ENCODE measurements at regions not wholly inside any gene's neighbourhood (a gene's known extent, or its start where the extent isn't known, plus 50 kb on each side); places are given as distances from the start of the nearest gene placed in this dataset.
"Not testable (repeated sequence)": the region's sequence is repeated elsewhere in the genome, so short reads cannot be mapped to it uniquely, and the experiment has no call there.

DNA sequence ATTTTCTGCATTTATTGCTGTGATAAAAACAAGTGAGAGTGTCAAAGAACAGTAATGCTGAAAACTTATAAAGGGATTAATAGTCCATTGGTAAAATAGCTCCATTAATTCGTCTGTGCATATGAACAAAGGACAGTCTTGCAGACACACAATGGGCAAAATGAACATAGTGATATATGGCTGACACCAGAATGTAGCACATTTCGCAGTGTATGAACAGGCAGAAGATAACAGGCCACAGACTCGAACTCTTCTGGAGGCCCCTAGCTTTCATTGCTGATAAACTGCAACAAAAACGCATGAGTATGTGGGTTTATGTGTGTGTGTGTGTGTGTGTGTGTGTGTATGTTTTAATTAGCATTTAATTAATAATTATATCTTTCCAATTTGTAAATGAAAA lies 354.8 kb downstream of the TAF11L14 start:
- no peak for DNase-seq

DNA sequence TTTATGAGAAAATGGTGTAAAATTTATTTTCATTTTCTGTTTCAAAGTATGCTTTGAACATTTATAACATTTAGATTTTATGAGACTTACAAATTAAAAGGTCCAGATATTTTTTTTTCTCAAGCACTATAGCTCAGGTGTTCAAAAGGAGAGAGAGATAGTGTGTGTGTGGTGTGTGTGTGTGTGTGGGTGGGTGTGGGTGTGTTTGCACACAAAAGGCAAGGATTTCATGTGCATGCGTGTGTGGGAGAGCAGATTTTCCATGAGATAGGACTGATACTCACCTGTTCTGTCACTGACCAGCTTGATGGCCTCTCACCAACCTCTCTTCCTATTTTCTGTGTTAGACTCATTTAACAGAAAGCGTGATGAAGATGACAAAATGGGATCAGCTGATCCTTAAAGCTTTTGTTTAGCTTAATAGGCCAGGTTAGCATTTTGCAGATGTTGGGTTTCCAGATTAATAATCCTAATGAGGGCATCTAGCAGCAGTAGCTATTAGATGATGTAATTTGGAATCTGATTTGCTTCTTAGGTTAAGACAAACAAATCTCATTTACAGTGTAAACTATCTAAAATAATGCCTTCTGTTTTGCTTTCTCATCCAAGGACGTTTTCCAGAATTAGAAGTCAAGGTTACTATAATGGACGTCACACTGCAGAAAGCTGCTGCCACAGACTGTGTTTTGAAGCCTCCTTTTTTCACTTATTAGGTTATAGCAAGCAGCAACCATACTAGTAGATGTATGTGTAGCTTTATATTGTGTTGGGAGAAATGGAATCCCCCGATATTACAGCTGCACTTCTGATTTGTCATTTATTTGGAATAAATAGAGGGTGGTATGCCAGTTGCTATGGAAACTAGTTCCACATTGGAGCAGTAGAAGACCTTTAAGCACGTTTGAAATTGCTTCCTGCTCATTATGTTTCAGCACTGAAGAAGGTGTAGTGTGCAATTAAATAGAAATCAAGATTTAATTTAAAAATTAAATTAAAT lies 355.6 kb downstream of the TAF11L14 start:
- peak; percentile 82 for DNase-seq

DNA sequence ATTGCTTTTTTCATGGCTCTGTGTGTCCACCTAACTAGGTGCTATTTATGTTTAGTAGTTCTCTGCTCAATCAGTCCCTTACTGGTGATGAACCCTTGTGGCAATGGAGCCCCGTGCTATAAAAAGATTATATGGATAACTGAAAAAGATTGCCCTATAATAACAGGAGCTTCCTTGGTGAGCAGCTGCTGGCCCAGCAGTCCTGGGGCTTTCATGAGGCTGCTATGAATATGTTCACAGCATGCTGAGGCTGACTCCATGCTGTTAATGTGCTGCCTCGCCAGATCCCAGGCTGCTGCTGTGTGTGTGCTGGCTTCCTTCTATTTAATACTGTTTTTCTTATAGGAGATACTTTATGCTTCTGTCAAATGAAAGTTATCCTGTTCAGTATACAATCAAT lies 357.5 kb downstream of the TAF11L14 start:
- peak; percentile 75 for DNase-seq

DNA sequence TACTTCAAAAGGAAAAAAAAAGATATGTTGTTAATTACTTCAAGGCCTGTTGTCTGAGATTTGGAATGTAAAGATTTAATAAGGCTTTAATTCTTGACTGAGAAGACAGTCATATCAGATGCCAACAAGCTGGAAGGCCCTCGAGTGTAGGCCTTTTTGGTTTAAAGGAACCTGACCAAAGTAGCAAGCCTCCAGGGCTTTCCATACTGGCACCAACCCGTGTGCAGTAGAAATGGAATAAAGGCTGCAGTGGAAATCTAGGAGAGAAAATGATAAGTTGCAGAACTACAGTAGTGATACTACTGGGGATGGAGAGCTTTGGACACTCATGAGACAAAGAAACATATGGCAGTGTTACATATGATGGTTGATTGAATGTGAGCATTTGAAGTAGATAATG lies 358.0 kb downstream of the TAF11L14 start:
- DNase-seq, result no peak

DNA sequence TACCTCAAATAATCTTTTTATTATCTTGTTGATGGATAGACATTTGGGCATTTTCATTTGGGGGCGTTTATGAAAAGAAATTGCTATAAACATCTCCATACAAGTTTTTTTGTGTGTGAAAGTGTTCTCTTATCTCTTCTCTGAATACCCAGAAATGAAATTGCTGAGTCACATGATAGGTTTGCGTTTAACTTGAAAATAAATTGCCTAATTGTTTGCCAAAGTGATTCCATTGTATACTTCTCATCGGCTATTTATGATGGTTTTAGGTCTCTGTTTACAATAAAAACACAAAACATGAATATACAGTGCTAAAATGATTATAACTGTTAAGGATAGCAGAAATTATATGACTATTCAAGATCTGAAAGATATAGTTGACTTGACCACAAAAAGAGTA lies 361.7 kb downstream of the TAF11L14 start:
- DNase-seq, result no peak

DNA sequence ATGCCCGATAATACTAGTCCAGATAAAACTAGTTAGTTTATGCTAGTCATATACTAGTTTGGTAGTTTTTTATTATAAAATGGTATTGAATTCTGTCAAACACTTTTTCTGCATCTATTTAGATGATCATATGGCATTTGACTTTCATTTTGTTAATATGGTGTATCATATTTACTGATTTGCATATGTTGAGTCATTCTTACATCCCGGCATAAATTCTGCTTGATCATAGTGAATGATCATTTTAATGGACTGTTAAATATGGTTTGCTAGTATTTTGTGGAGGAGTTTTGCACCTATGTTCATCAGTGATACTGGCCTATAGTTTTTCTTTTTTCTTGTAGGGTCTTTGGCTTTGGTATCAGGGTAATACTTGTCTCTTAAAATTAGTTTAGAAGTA lies 365.6 kb downstream of the TAF11L14 start:
- DNase-seq, result no peak

DNA sequence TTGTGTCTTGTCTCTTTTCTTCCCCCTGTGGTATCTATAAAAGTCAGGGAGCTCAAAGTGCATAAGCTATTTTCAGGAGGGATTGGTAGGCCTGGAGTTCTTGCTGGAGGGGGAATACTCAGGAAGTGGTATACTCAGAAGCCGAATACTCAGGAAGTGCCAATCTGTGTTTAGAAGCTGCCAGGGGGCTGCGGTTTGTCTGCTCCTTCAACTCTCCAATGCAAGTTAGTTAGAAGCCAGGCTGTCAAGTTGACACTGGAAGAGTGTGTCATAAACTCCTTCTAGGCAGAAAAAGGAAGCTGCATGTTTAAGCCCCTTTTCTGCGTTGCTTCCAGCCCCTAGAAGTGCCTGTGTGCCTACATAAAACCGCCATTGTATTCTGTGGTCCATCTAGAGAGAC lies 366.5 kb downstream of the TAF11L14 start:
- DNase-seq, result no peak

DNA sequence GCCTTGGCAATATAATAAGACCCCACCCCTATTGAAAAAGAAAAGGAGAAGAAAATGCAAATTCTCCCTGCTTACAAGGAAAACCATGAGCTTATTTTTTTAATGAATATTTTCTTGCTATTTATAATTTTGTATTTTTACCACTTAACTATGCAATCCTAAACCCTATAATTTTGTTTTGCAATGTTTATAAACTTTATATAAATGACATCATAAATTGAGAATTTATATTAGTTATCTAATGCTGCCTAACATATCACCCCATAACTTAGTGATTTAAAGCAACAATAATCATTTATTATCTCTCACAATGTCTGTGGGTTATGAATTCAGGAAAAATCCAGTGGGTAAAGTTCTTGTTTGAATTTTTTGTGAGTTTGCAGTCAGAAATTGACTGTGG lies 369.1 kb downstream of the TAF11L14 start:
- DNase-seq, result no peak

DNA sequence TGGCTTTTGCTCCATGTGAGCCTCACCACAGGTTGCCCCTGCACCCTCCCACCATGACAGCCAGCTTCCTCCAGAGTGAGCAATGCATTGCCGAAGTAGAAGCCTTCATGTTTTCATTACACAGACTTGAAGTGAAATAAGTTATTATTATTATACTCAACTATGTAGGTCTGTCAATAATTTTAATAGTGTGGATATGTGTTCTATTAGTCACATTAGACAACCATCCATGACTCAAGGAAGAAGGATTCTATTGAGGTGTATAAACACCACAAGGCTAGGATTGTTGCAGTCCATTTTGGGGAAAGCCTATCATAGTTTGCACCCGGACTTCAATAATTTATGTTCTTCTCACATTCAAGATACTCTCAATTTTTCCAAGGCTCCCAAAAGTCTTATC lies 369.5 kb downstream of the TAF11L14 start:
- no peak for DNase-seq

DNA sequence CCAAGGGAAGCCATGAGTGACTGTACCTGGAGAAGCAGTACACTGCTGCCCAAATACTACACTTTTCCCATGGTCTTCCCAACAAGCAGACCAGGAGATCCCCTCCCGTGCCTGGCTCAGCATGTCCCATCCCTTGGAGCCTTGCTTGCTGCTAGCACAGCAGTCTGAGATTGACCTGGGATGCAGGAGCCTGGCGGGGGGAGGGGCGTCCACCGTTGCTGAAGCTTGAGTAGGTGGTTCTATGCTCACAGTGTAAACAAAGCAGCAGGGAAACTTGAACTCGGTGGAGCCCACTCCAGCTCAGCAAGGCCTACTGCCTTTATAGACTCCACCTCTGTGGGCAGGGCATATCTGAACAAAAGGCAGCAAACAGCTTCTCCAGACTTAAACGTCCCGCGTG lies 372.0 kb downstream of the TAF11L14 start:
- not testable (repeated sequence) for DNase-seq

DNA sequence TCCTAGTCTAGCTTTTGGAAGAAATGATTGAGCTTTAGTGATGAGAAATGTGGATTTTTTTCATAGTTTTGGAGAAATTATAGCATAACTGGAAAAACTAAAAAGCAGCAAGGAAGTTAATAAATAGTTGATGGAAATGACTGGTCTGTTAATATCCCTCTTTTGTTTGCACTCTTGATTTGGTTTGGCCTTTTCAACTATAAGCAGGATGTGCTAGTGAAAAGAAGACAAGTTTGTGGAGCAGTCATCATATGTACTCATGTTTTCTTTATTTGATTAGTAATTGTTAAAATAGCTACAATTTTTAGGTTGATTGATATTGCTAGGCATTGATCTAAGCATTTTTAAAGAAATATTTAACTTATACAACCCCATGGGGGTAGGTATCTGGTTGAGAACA lies 374.7 kb downstream of the TAF11L14 start:
- DNase-seq, result no peak

DNA sequence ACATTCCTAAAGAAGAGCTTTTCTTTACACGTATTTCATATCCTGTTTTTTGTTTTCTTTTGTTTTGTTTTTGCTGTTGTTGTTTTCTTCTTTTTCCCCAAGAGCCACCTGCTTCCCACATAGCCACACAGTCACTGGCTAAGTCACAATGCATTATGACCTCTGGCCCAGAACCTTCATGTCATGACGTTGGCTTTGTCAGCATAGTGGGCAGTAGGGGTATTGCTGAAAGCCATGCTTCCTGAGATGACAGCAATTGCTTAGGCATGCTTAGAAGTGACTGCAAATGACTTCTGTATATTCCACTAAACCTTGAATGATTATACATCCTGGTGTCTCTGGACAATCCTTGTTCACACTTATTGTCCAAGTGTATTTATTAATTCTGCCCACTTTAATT lies 375.8 kb downstream of the TAF11L14 start:
- no peak for DNase-seq

DNA sequence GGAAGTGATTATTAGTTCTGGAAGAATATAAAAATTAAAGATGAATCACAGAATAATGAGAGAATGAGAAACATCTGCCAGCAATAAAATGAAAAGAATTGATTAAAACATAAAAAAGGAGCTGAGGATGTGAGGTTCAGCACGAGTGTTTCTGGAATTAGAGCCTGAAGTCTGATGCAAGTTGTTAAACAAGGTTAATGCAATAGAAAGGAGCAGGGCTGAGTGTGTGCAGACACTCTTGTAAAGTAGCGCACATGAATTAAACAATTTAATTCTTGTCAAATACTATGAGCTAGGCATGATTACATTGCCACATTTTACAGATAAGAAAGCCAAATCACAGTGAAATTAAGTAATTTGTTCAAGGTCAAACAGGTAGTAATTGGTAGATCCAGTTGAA lies 384.2 kb downstream of the TAF11L14 start:
- no peak for DNase-seq

DNA sequence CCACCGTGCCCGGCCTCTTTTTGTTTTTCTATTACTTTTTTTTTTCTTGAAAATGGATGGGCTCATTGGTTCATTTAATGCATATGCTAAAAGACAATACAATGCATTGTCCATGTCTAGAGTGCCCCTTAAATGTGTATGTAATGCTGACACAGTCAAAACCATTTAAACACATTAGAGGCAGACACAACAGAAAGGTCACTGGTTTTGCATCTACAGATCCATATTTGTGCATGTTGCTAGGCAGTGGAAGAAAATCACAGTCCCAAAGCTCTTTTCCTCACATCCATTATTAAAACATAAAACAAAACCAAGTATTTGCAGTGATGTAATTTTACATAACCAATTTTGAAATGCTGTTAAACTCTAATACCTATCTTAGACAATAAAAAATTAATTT lies 389.0 kb downstream of the TAF11L14 start:
- DNase-seq, result no peak

DNA sequence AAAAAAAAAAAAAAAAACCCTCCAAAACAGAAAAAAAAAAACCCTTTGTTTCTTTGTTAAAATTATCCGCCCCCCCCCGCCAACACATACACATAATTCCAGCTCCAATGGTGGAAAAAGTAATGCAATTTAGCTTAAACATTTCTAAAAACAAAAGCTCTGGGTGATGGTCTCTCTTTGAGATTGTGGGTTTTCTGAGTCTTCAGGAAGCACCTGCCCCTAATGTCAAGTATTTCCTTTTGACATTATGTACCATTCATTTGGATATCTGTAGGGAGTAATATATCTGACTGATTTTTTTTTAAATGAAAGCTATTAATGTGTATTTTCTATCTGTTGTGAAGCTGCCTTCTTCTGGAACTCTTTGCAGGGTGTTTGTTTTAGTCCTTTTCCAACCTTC lies 389.7 kb downstream of the TAF11L14 start:
- DNase-seq, result no peak

DNA sequence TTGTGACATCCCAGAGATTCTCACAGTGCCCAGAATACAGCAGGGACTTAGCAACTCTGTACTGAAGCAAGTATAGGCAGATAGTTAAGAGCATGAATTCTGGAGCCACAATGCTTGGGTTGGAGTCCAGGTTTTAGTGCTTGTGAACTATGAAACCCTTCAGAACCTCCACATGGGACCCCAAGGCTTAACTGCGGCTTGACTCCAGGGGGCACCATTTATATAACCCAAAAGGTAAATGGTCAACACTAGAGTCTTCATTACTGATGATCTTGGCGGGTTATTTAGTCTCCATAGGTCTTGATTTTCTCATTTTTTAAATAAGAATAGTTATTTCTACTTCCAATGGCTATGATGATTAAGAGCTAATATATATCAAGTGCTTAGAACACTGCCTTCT lies 390.3 kb downstream of the TAF11L14 start:
- no peak for DNase-seq

DNA sequence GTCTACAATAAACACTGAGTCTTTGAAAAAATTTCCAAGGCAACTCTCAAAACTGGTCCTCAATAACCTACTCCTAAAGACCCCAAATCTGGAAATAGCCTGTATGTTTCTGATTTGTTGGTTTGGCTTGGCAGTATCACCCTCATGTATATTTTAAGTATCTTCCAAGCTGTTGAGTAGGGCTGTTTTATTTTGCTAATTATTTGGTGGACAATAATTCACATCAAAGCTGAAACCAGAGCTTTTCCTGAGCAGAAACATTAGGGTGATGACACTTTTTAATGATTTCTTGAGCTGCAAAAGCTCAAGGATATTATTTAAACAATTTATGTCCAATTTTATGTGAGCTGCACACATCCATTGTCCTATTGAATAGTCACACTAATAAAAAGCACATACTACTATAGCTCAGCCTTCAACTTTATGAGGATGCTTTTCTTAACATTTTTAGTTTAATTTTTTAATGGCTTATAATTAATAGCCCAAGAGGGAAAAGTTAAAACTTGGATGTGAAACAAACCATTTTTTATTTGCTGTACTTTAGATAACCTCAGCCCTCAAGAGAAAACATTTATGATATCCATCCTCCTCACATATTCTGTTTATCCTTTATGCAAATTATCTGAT lies 393.1 kb downstream of the TAF11L14 start:
- DNase-seq, result no peak

DNA sequence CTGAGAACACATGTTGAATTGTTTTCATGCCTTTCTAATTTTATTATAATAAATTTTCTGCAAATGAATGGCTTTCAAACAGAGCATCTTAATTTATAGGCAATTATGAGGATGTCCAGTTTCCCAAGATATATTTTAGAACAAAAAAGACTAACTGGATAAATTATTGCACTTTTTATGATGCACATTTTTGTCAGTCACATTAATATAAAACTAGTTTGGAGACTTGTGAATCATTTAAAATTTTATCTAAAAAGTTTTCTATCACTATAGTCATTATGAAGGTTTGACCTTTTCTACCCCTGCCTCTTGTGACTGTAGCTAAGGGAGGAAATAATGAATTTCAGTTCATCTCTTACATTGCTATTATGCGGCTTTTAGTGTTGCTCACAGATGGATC lies 393.8 kb downstream of the TAF11L14 start:
- no peak for DNase-seq

DNA sequence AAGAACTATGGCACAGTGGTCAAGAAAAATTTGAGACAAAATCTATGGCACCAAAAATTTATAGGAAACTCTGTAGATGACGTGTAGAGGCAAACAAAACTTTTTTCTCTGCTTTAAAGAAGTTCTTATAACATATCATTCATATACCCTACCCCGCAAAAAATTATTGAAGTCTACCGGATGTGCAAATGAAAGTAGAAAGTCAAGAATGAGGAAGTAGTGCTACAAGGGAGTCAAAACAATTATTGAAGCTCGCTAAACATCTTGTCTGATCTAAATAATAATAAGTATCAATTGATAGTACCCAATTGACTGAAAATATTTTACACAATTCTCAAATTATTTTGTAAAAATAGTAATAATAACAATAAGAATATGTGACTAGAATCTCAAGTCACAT lies 398.5 kb downstream of the TAF11L14 start:
- no peak for DNase-seq

DNA sequence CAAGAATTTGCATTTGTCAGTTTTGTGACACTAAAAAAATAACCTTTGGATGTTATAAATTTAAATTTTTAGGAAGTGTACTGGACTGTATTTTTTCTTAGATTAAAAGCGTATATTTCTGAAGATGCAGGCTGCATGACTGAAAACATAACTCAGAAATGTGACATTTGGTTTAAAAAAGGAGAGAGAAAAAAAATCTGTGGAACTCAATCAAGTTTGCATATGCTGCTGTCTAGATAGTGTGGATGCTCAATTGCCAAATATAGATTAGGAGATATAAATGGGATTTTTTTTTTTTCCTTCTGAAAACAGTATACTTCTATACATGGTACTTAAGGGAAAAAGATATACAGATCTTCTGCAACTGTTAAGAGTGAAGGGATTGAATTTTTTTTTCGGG lies 402.3 kb downstream of the TAF11L14 start:
- no peak for DNase-seq

DNA sequence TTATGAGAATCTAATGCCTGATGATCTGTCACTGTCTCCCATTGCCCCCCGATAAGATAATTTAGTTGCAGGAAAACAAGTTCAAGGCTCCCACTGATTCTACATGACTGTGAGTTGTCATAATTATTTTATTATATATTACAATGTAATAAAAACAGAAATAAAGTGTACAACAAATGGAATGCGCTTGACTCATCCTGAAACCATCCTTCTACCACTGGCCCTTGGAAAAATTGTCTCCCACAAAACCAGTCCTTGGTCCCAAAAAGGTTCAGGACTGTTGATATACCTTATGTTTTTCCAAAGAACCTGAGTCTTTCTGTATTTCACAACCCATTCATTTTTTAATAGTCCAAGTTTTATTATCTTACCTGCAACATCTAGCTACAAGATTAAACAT lies 403.5 kb downstream of the TAF11L14 start:
- no peak for DNase-seq

DNA sequence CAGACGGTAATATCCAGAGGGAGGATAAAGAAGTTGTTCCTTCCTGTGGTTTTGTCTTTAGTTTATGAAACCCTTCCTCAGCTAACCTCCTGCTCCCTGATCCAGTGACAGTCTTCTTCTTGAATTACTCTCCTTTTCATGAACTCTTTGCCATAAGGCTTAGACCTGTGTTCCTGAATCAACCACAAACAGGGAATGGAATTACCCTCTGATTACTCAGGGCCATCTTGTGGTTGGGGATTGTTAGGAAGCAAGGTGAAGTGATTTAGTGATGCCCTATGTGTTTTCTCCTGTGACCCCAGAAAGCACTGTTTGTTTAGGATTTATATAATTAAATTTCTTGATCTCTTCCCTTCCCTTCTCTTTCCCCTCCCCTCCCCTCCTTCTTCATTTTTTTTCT lies 409.1 kb downstream of the TAF11L14 start:
- no peak for DNase-seq

DNA sequence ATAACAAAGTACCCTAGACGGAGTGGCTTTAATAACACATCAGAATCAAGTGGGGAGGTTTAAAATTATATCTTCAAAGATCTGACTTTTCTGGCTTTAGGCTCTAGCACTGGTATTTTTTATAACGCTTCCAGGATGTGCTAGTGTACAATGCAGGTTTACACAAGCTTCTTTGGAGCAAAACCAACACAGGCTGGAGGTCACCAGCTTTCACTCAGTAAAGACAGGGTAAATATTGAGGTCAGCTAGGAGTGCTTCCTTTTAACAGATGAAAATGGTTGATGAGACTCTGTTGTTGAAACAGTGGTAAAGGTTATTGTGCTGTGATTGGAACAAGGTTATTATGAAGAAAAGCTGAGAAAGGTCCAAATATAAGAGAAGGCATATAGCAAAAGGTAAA lies 414.2 kb downstream of the TAF11L14 start:
- DNase-seq, result no peak

DNA sequence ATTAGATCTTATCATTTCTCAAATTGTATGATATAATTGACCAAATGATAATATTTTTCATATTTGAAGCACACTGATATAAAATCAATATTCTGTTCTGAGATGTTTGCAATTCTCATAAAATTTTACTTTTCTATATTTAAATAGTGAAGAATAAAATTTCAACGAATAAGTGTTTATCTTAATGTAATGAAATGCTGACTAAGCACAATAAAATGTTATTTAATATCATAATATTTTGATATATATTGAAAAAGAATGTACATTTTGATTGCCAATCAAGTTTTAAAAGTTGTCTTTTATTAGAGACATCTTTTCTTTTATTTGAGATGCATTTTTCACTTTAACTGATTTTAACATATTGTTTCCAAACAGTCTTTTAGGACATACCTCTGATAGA lies 416.1 kb downstream of the TAF11L14 start:
- DNase-seq, result no peak

DNA sequence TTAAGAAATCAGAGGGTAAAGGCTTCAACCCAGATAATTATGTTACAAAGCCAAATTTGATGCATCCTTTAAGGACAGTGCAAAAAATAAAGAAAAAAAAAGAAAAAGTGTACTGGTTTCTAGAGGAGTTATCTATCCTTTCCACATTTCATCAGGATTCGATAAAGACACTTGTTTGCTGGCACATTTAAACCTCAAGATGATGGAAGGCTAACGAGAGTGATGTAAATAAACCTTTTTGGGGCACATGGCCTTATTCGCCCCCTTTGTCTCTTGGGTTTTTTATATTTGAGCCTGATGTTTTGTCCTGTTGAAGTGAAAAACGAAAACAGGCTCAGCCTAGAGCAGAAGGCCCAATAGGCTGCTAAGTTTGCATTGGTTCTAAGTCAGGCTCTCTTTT lies 416.5 kb downstream of the TAF11L14 start:
- no peak for DNase-seq
